DND-41 (cell line): ENCODE measurements at regions not wholly inside any gene's neighbourhood (a gene's known extent, or its start where the extent isn't known, plus 50 kb on each side); places are given as distances from the start of the nearest gene placed in this dataset.

Experiments
- EZH2 ChIP-seq: IDR thresholded peaks from 3 replicates; pipeline ENCODE4 v1.6.1; 2012; ENCODE audit warnings: borderline replicate concordance, low read depth, mild to moderate bottlenecking, moderate library complexity, low read length, inconsistent platforms; ENCODE audit not compliant: severe bottlenecking
- TF ChIP-seq, protein P1 (sequence below): IDR thresholded peaks from 2 replicates; pipeline ENCODE4 v1.5.1; 2012; ENCODE audit warnings: borderline replicate concordance, low read length, moderate library complexity, mild to moderate bottlenecking; ENCODE audit not compliant: poor library complexity, severe bottlenecking; ENCODE audit errors: extremely low read depth

DNA sequence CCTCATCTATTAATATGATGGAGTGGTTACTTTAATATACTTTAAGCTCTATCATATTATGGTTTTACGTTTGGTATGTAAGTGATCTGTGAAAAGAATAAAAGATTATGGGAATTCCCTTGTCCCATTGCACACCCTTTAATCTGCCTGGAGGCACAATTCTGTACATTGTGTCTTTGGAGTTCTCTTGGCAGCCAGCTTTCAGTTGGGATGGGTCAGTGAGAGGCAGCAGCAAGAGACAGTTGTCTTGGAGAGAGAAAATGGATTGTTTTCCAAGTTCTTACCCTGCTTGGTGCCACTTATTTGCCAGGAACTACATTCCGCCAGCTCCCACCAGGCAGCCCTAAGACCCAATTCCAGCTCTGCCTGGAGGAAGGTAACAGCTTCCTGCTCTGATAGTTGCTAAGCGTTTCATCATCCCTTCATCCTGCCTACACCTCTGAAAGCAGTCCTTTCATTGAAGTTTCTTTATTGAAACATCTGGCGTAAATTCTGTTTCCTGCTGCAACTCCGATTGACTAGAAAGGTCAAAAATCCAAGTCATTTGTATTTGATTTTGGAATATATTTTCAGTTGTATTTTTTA is 365.2 kb downstream of the AKAIN1 start:
- no peak for TF ChIP-seq EZH2
- TF ChIP-seq, protein P1, sequence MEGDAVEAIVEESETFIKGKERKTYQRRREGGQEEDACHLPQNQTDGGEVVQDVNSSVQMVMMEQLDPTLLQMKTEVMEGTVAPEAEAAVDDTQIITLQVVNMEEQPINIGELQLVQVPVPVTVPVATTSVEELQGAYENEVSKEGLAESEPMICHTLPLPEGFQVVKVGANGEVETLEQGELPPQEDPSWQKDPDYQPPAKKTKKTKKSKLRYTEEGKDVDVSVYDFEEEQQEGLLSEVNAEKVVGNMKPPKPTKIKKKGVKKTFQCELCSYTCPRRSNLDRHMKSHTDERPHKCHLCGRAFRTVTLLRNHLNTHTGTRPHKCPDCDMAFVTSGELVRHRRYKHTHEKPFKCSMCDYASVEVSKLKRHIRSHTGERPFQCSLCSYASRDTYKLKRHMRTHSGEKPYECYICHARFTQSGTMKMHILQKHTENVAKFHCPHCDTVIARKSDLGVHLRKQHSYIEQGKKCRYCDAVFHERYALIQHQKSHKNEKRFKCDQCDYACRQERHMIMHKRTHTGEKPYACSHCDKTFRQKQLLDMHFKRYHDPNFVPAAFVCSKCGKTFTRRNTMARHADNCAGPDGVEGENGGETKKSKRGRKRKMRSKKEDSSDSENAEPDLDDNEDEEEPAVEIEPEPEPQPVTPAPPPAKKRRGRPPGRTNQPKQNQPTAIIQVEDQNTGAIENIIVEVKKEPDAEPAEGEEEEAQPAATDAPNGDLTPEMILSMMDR: no peak
